Coronary artery (tissue), 2 donors: ENCODE measurements at regions not wholly inside any gene's neighbourhood (a gene's known extent, or its start where the extent isn't known, plus 50 kb on each side); places are given as distances from the start of the nearest gene placed in this dataset.

Source experiments
- DNase-seq: peaks from one replicate; pipeline ENCODE4 v3.0.0-alpha.2; 2017; ENCODE audit warnings: low spot score
- H3K27ac ChIP-seq, 2 donors: fragments of 200-600 bp; sonication (generic); one replicate each; pipeline ENCODE4 v1.5.1; 2016 to 2019
- H3K4me3 ChIP-seq: fragments of 200-600 bp; sonication (generic); 2 replicates; pipeline ENCODE4 v1.5.1; 2016; ENCODE audit warnings: mild to moderate bottlenecking, moderate library complexity
- TF ChIP-seq, protein P1 (sequence below): fragments of 200-600 bp; sonication (generic); IDR thresholded peaks from one replicate; pipeline ENCODE4 v1.5.1; 2019; ENCODE audit warnings: antibody characterized with exemption

- no peak for DNase-seq
- H3K27ac ChIP-seq = no peak overlapping the region
- H3K4me3 ChIP-seq = no peak overlapping the region
- TF ChIP-seq, protein P1, sequence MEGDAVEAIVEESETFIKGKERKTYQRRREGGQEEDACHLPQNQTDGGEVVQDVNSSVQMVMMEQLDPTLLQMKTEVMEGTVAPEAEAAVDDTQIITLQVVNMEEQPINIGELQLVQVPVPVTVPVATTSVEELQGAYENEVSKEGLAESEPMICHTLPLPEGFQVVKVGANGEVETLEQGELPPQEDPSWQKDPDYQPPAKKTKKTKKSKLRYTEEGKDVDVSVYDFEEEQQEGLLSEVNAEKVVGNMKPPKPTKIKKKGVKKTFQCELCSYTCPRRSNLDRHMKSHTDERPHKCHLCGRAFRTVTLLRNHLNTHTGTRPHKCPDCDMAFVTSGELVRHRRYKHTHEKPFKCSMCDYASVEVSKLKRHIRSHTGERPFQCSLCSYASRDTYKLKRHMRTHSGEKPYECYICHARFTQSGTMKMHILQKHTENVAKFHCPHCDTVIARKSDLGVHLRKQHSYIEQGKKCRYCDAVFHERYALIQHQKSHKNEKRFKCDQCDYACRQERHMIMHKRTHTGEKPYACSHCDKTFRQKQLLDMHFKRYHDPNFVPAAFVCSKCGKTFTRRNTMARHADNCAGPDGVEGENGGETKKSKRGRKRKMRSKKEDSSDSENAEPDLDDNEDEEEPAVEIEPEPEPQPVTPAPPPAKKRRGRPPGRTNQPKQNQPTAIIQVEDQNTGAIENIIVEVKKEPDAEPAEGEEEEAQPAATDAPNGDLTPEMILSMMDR = no peak
Observed at GRCh38 chr6:159462431-159462830, 230.6 kb downstream of the SOD2 start.

- H3K4me3 ChIP-seq = no peak overlapping the region
- no peak overlapping the region for H3K27ac ChIP-seq
- no peak for DNase-seq
- TF ChIP-seq, protein P1 = no peak
Observed at GRCh38 chr6:159461998-159462397, 231.0 kb downstream of the SOD2 start.

GRCh38 chr6:159461266-159461665 lies 231.8 kb downstream of the SOD2 start:
- Histone ChIP-seq H3K27ac (no peak overlapping the region), H3K4me3 (no peak overlapping the region)
- DNase-seq = no peak
- TF ChIP-seq, protein P1 = no peak

DNA sequence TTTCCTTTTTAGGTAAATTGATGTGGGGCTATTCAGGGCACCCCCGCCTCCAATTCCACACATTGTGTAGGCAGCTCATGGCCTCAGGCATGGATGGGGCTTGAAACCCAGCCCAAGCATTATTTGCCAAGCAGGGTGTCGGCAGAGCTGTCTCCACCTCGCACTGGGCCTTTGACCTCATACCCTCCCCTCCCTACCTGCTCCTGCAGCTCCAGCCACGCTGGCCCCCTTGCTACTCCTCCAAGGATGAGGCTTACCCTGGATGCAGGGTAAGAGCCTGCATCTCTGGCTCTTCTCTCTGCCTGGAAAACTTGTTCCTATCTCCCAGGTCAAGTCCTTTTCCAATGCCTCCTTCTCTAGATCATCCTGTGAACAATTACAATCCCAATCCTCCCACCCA lies 232.6 kb downstream of the SOD2 start:
- DNase-seq = no peak
- TF ChIP-seq, protein P1 = no peak
- no peak overlapping the region for H3K4me3 ChIP-seq
- no peak overlapping the region for H3K27ac ChIP-seq

- no peak overlapping the region for H3K4me3 ChIP-seq
- TF ChIP-seq, protein P1 = no peak
- DNase-seq = no peak
- no peak overlapping the region for H3K27ac ChIP-seq
Observed at GRCh38 chr6:159456349-159456748, 236.7 kb downstream of the SOD2 start.

DNA sequence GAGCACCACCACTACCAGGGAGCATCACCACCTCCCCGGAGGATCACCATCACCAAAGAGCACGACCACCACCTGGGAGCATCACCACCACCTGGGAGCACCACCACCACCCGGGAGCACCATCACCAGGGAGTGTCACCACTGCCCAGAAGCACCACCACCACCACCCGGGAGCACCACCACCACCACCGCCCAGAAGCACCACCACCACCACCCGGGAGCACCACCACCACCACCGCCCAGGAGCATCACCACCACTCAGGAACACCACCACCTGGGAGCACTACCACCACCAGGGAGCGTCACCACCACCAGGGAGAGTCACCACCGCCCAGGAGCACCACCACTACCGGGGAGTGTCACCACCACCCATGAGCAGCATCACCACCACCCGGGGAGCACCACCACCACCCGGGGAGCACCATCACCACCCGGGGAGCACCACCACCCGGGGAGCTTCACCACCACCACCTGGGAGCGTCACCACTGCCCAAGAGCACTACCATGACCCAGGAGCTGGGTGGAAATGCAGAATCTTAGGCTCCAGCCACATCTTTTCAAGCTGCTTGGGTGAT lies 237.3 kb downstream of the SOD2 start:
- DNase-seq = peak; percentile 40
- TF ChIP-seq, protein P1 = no peak
- no peak overlapping the region for H3K4me3 ChIP-seq
- H3K27ac ChIP-seq = no peak overlapping the region

- H3K27ac ChIP-seq = no peak overlapping the region
- no peak for DNase-seq
- TF ChIP-seq, protein P1 = no peak
- no peak overlapping the region for H3K4me3 ChIP-seq
Observed at GRCh38 chr6:159450815-159451465, 242.1 kb downstream of the SOD2 start.
